ENCODE measurements at regions not wholly inside any gene's neighbourhood (a gene's known extent, or its start where the extent isn't known, plus 50 kb on each side); places are given as distances from the start of the nearest gene placed in this dataset.

DNA sequence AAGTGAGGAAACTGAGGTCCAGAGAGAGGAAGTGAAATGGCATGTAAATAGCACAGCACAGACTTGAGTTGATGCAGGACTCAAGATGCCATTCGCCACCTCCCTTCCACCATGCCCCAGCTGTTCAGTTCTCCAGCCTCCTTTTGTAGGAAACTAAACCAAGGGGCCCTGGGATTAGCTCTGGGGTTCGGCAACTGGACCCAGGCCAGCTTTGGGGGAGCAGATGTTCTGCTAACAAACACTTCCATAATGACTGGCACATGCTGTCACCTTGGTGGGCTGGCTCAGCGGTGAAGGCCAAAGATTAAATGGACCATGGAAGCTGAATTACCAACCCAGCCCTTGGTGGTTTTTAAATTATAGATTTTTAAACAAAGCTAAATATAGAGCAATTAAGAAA lies 77.0 kb downstream of the IRX6 start:
- CTCF ChIA-PET, result no interaction called here

DNA sequence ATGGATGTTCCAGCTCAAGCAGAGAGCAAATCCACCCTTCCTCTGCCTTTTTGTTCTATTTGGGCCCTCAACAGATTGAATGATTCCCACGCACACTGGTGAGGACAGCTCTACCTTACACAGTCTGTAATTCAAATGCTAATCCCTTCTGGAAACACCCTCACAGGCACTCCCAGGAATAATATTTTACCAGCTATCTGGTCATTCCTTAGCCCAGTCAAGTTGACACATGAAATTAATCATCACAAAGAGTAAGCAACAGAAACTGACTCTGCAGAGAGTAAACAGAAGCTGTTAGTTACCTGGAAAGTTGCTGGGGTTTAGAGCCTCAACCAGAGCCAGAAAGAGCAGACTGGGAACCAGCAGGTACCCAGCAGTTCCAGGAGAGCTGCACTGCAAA lies 75.5 kb upstream of the MMP2 start:
- H3K27ac Mint-ChIP-seq, result no peak overlapping the region
- H3K36me3 Mint-ChIP-seq (ENCODE audit: low read depth), result no peaks in the 10 kb centered on the region
- no peaks in the 10 kb centered on the region for H3K4me1 Mint-ChIP-seq
- no peak overlapping the region for H3K4me3 Mint-ChIP-seq
- no peak for DNase-seq
- peaks cover 9% of the 10 kb centered on the region for H3K27me3 Mint-ChIP-seq
- ChIA-PET POLR2A (no interaction called here), CTCF (interaction anchor here (1.1 kb wide), 1 partner anchor 11 kb away, joined by 3 read pairs; no protein-coding TSS in a partner anchor)
- H3K9me3 Mint-ChIP-seq, result no peaks in the 10 kb centered on the region

More for the DNA sequence above, 77.0 kb downstream of the IRX6 start:
- no peak overlapping the region for H3K27ac Mint-ChIP-seq
- H3K9me3 Mint-ChIP-seq, result no peaks in the 10 kb centered on the region
- DNase-seq, result no peak
- POLR2A ChIA-PET, result no interaction called here
- peaks cover 7% of the 10 kb centered on the region for H3K27me3 Mint-ChIP-seq
- no peaks in the 10 kb centered on the region for H3K4me1 Mint-ChIP-seq
- no peak overlapping the region for H3K4me3 Mint-ChIP-seq
- no peaks in the 10 kb centered on the region for H3K36me3 Mint-ChIP-seq (ENCODE audit: low read depth)

DNA sequence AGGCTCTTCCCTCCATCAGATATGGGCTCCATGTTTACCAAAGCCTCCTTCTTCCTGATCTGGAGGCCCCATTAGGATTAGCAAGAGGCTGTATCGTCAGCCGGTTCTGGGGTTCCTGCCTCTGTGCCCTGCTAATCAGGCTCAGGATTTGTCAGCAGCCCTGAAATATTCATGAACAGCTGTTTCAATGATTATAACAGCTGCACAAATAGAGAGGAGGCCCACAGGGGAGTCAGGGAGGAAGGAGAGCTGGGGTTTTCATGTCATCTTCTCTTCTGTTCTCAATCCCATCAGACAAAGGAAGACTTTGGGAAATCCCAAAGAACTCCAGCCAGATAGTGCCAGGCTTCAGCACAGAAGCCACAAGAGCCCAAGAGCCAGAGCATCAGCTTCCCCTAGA lies 72.3 kb upstream of the MMP2 start:
- ChIA-PET CTCF (no interaction called here), POLR2A (no interaction called here)
- Mint-ChIP-seq H3K27me3 (peaks cover 9% of the 10 kb centered on the region), H3K4me1 (no peaks in the 10 kb centered on the region), H3K36me3 (ENCODE audit: low read depth) (no peaks in the 10 kb centered on the region), H3K27ac (no peak overlapping the region), H3K9me3 (no peaks in the 10 kb centered on the region), H3K4me3 (no peak overlapping the region)
- DNase-seq, result no peak

DNA sequence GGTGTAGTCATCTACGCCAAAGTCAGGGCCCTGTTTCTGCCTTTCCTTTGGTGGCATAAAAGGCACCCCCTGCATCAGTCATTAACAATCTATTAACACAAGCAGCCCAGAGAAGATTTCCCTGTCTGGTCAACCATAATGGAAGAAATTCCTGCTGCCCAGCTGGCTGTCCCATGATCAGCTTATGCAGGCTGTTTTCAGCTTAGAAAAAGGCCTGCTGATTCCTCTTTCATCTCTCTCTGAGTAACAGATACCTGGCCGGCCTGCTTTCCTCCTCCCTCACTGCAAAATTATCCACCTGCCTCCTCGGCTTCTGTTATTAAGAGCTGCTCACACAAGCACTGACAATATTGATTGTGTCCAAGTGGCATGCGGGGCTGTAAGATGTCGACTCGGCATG lies 70.3 kb upstream of the MMP2 start:
- Mint-ChIP-seq H3K27ac (no peak overlapping the region), H3K36me3 (ENCODE audit: low read depth) (no peaks in the 10 kb centered on the region), H3K27me3 (peaks cover 6% of the 10 kb centered on the region), H3K4me3 (no peak overlapping the region), H3K9me3 (no peaks in the 10 kb centered on the region), H3K4me1 (no peaks in the 10 kb centered on the region)
- ChIA-PET CTCF (no interaction called here), POLR2A (no interaction called here)
- no peak for DNase-seq

- no peak overlapping the region for H3K4me3 Mint-ChIP-seq
- no peak for DNase-seq
- no peaks in the 10 kb centered on the region for H3K36me3 Mint-ChIP-seq (ENCODE audit: low read depth)
- H3K9me3 Mint-ChIP-seq, result no peaks in the 10 kb centered on the region
- no peak overlapping the region for H3K27ac Mint-ChIP-seq
- no peaks in the 10 kb centered on the region for H3K4me1 Mint-ChIP-seq
- ChIA-PET POLR2A (no interaction called here), CTCF (no interaction called here)
- H3K27me3 Mint-ChIP-seq, result peaks cover 3% of the 10 kb centered on the region
Measured at GRCh38 chr16:55411231-55411630, 67.8 kb upstream of the MMP2 start.

GRCh38 chr16:55418586-55418985 lies 60.4 kb upstream of the MMP2 start:
- Mint-ChIP-seq H3K36me3 (ENCODE audit: low read depth) (no peaks in the 10 kb centered on the region), H3K4me3 (no peak overlapping the region), H3K27ac (no peak overlapping the region), H3K27me3 (peaks cover 8% of the 10 kb centered on the region), H3K9me3 (no peaks in the 10 kb centered on the region), H3K4me1 (peaks cover 4% of the 10 kb centered on the region)
- DNase-seq, result no peak
- ChIA-PET CTCF (no interaction called here), POLR2A (no interaction called here)

GRCh38 chr16:55421226-55421625 lies 57.8 kb upstream of the MMP2 start:
- peaks cover 6% of the 10 kb centered on the region for H3K27me3 Mint-ChIP-seq
- DNase-seq, result no peak
- no peaks in the 10 kb centered on the region for H3K9me3 Mint-ChIP-seq
- H3K4me1 Mint-ChIP-seq, result peaks cover 4% of the 10 kb centered on the region
- no peak overlapping the region for H3K27ac Mint-ChIP-seq
- no peaks in the 10 kb centered on the region for H3K36me3 Mint-ChIP-seq (ENCODE audit: low read depth)
- ChIA-PET POLR2A (no interaction called here), CTCF (no interaction called here)
- H3K4me3 Mint-ChIP-seq, result no peak overlapping the region

DNA sequence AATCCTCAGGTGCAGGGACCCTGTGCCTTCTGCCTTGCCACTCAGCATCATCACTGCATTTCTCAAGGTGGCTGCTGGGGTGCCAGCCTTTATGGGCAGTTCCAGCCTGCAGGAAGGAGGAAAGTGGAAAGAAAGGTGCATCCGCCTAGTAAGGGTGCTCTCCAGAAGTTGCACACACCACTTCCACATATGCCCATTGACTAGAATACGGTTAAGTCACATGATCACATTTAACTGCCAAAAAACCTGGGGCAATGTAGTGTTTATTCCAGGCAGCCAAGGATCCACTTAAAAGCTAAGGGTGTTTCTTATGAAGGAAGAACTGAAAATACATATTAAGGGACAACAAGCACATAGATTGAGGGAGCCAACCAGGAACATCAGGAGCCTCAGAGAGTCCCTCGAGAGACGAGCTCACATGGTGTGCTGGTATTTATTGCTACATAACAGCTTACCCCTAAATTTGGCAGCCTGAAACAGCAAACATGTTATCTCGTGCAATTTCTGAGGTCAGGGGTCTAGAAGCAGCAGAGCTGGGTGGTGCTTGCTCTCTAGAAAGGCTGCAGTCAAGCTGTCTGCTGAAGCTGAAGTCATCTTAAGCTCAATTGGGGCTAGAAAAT lies 52.0 kb upstream of the MMP2 start:
- H3K27me3 Mint-ChIP-seq, result no peaks in the 10 kb centered on the region
- ChIA-PET POLR2A (no interaction called here), CTCF (interaction anchor here (0.5 kb wide), 1 partner anchor 471 kb away, joined by 3 read pairs; no protein-coding TSS in a partner anchor)

More for the DNA sequence above, 52.0 kb upstream of the MMP2 start:
- Mint-ChIP-seq H3K4me1 (no peaks in the 10 kb centered on the region), H3K36me3 (ENCODE audit: low read depth) (no peaks in the 10 kb centered on the region), H3K27ac (no peak overlapping the region), H3K4me3 (no peak overlapping the region), H3K9me3 (no peaks in the 10 kb centered on the region)
- no peak for DNase-seq
